ENCODE measurements at regions not wholly inside any gene's neighbourhood (a gene's known extent, or its start where the extent isn't known, plus 50 kb on each side); places are given as distances from the start of the nearest gene placed in this dataset.

DNA sequence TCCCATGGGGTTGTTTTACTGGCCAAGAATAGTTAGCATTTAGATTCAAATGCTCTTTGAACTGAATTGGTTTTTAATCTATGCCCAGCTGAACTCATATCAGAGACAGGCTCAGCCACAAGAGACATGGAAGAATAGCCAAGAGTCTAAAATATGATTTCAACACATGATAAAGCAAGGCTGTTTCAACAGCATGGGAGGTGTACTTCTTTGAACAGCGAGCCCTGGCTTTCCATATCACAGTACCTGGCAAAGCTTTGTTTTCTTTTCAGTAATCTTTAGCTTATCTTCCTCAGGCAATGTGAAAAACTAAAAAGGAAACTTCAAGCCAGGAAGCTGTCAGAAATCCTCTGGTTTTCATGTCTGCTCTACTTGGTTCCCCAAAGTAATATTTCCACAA, 413.6 kb upstream of the ADAMTS9 start:
- intact Hi-C loops (cut with DNase I), result no loop called here
- H3K36me3 ChIP-seq (ENCODE audit: control insufficient read depth in 1 of 2, insufficient read depth in 2 of 2, low read length in 1 of 2), result no peaks in the 10 kb centered on the region
- no peak for ATAC-seq (ENCODE audit: low FRiP score)

GRCh38 chr3:65098400-65098799, 410.6 kb upstream of the ADAMTS9 start:
- Histone ChIP-seq H3K27ac (ENCODE audit: low read depth in 1 of 2, low read length in 2 of 2) (no peak overlapping the region), H3K4me3 (ENCODE audit: low read length in 2 of 2) (no peak overlapping the region), H3K4me1 (ENCODE audit: control insufficient read depth in 1 of 2, insufficient read depth in 2 of 2, low read length in 2 of 2) (no peaks in the 10 kb centered on the region), H3K9me3 (ENCODE audit: control insufficient read depth, low read length) (no peaks in the 10 kb centered on the region), H3K36me3 (ENCODE audit: control insufficient read depth in 1 of 2, insufficient read depth in 2 of 2, low read length in 1 of 2) (no peaks in the 10 kb centered on the region), H3K27me3 (ENCODE audit: control insufficient read depth in 1 of 2, insufficient read depth in 2 of 2, low read length in 1 of 2) (no peaks in the 10 kb centered on the region)
- DNase-seq (no peak), ATAC-seq (ENCODE audit: low FRiP score) (no peak)
- intact Hi-C loops (cut with DNase I), result no loop called here
- WGBS, 2 donors, result 93% methylated on average over 5 of the region's 5 CpGs

More for the DNA sequence above, 413.6 kb upstream of the ADAMTS9 start:
- no peak for DNase-seq
- Histone ChIP-seq H3K9me3 (ENCODE audit: control insufficient read depth, low read length) (no peaks in the 10 kb centered on the region), H3K27ac (ENCODE audit: low read depth in 1 of 2, low read length in 2 of 2) (no peak overlapping the region), H3K27me3 (ENCODE audit: control insufficient read depth in 1 of 2, insufficient read depth in 2 of 2, low read length in 1 of 2) (peaks cover 0 to 3% of the 10 kb centered on the region in 2 donors), H3K4me1 (ENCODE audit: control insufficient read depth in 1 of 2, insufficient read depth in 2 of 2, low read length in 2 of 2) (no peaks in the 10 kb centered on the region), H3K4me3 (ENCODE audit: low read length in 2 of 2) (no peak overlapping the region)
- WGBS, 2 donors, result 6 to 12% methylated on average over 1 of the region's 1 CpG

DNA sequence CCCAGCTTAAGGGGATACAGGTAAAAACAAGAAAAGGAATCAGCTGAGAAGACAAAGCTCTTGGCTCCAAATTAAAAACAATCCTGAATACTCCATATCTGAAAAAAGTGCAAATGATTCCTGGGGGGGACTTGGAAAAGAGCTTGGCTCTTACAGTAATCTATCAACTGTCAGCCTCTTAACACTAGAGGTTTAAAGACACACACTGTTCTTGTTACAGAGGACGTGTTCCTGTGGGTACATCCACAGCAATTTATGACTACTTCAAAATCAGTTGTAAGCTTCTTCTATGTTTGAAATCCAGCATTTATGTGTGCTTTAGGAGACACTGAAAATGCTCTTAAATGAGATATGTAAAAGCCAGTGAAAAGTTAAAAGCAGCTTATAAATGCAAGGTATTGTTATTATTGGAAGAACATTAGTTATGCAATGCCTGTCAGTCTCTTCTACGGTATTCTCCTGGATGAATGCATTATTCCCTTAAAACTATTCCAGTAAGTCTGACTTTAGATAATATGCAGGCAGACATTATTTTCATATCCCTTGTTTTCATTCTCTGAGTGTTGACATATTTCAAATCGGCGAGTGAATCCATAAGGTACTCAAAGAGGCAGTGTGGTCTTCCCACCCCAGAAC, 408.4 kb upstream of the ADAMTS9 start:
- H3K9me3 ChIP-seq (ENCODE audit: control insufficient read depth, low read length), result no peaks in the 10 kb centered on the region
- no peak overlapping the region for H3K27ac ChIP-seq (ENCODE audit: low read depth in 1 of 2, low read length in 2 of 2)
- no peaks in the 10 kb centered on the region for H3K4me1 ChIP-seq (ENCODE audit: control insufficient read depth in 1 of 2, insufficient read depth in 2 of 2, low read length in 2 of 2)
- intact Hi-C loops (cut with DNase I), result no loop called here
- DNase-seq (no peak), ATAC-seq (ENCODE audit: low FRiP score) (no peak)
- H3K4me3 ChIP-seq (ENCODE audit: low read length in 2 of 2), result no peak overlapping the region
- H3K27me3 ChIP-seq (ENCODE audit: control insufficient read depth in 1 of 2, insufficient read depth in 2 of 2, low read length in 1 of 2), result no peaks in the 10 kb centered on the region
- 37 to 54% methylated on average over 4 of the region's 4 CpGs for WGBS, 2 donors
- H3K36me3 ChIP-seq (ENCODE audit: control insufficient read depth in 1 of 2, insufficient read depth in 2 of 2, low read length in 1 of 2), result no peaks in the 10 kb centered on the region

GRCh38 chr3:65094723-65095122, 406.9 kb upstream of the ADAMTS9 start:
- H3K4me3 ChIP-seq (ENCODE audit: low read length in 2 of 2), result no peak overlapping the region
- ATAC-seq (ENCODE audit: low FRiP score), result no peak
- intact Hi-C loops (cut with DNase I), result no loop called here
- no peaks in the 10 kb centered on the region for H3K4me1 ChIP-seq (ENCODE audit: control insufficient read depth in 1 of 2, insufficient read depth in 2 of 2, low read length in 2 of 2)
- H3K36me3 ChIP-seq (ENCODE audit: control insufficient read depth in 1 of 2, insufficient read depth in 2 of 2, low read length in 1 of 2), result no peaks in the 10 kb centered on the region
- no peak overlapping the region for H3K27ac ChIP-seq (ENCODE audit: low read depth in 1 of 2, low read length in 2 of 2)
- H3K9me3 ChIP-seq (ENCODE audit: control insufficient read depth, low read length), result no peaks in the 10 kb centered on the region
- no peaks in the 10 kb centered on the region for H3K27me3 ChIP-seq (ENCODE audit: control insufficient read depth in 1 of 2, insufficient read depth in 2 of 2, low read length in 1 of 2)
- no peak for DNase-seq

- 90 to 91% methylated on average over 3 of the region's 3 CpGs for WGBS, 2 donors
- Histone ChIP-seq H3K9me3 (ENCODE audit: control insufficient read depth, low read length) (no peaks in the 10 kb centered on the region), H3K36me3 (ENCODE audit: control insufficient read depth in 1 of 2, insufficient read depth in 2 of 2, low read length in 1 of 2) (no peaks in the 10 kb centered on the region), H3K27ac (ENCODE audit: low read depth in 1 of 2, low read length in 2 of 2) (no peak overlapping the region), H3K4me3 (ENCODE audit: low read length in 2 of 2) (no peak overlapping the region), H3K4me1 (ENCODE audit: control insufficient read depth in 1 of 2, insufficient read depth in 2 of 2, low read length in 2 of 2) (no peaks in the 10 kb centered on the region), H3K27me3 (ENCODE audit: control insufficient read depth in 1 of 2, insufficient read depth in 2 of 2, low read length in 1 of 2) (no peaks in the 10 kb centered on the region)
- intact Hi-C loops (cut with DNase I), result no loop called here
- DNase-seq, result no peak
- ATAC-seq (ENCODE audit: low FRiP score), result no peak
Observed at GRCh38 chr3:65093641-65094040, 405.8 kb upstream of the ADAMTS9 start.

GRCh38 chr3:65091565-65091964, 403.8 kb upstream of the ADAMTS9 start:
- H3K27ac ChIP-seq (ENCODE audit: low read depth in 1 of 2, low read length in 2 of 2), result no peak overlapping the region
- intact Hi-C loops (cut with DNase I), result no loop called here
- no peak for ATAC-seq (ENCODE audit: low FRiP score)

GRCh38 chr3:65083240-65083639, 395.4 kb upstream of the ADAMTS9 start:
- intact Hi-C loops (cut with DNase I), result no loop called here
- H3K27me3 ChIP-seq (ENCODE audit: control insufficient read depth in 1 of 2, insufficient read depth in 2 of 2, low read length in 1 of 2), result no peaks in the 10 kb centered on the region
- no peak overlapping the region for H3K4me3 ChIP-seq (ENCODE audit: low read length in 2 of 2)
- no peaks in the 10 kb centered on the region for H3K36me3 ChIP-seq (ENCODE audit: control insufficient read depth in 1 of 2, insufficient read depth in 2 of 2, low read length in 1 of 2)
- no peaks in the 10 kb centered on the region for H3K9me3 ChIP-seq (ENCODE audit: control insufficient read depth, low read length)
- DNase-seq, result no peak
- H3K27ac ChIP-seq (ENCODE audit: low read depth in 1 of 2, low read length in 2 of 2), result no peak overlapping the region
- no peak for ATAC-seq (ENCODE audit: low FRiP score)
- 45 to 46% methylated on average over 4 of the region's 4 CpGs for WGBS, 2 donors
- no peaks in the 10 kb centered on the region for H3K4me1 ChIP-seq (ENCODE audit: control insufficient read depth in 1 of 2, insufficient read depth in 2 of 2, low read length in 2 of 2)

More at GRCh38 chr3:65091565-65091964, 403.8 kb upstream of the ADAMTS9 start:
- no peak for DNase-seq
- Histone ChIP-seq H3K36me3 (ENCODE audit: control insufficient read depth in 1 of 2, insufficient read depth in 2 of 2, low read length in 1 of 2) (no peaks in the 10 kb centered on the region), H3K9me3 (ENCODE audit: control insufficient read depth, low read length) (no peaks in the 10 kb centered on the region), H3K4me1 (ENCODE audit: control insufficient read depth in 1 of 2, insufficient read depth in 2 of 2, low read length in 2 of 2) (no peaks in the 10 kb centered on the region), H3K27me3 (ENCODE audit: control insufficient read depth in 1 of 2, insufficient read depth in 2 of 2, low read length in 1 of 2) (no peaks in the 10 kb centered on the region), H3K4me3 (ENCODE audit: low read length in 2 of 2) (no peak overlapping the region)
- WGBS, 2 donors, result 83 to 88% methylated on average over 3 of the region's 3 CpGs

DNA sequence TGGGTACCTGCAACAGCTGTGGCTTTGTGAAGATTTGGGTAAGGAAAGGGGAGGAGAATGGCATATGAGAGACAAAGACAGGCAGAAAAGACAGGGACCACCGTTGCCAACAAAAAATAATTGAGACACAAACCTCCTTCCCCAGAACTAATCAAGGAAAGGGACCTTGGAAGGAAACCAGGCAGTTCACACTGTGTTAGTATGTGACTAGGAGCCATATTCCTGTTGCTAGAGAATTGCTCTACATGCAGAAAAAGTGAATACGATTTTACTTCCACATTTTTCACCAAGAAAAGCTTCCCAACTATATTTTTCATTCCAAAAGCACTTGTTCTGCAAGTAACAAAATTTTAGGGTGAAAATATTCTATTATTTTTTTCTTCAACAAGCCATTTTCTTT, 393.7 kb upstream of the ADAMTS9 start:
- Histone ChIP-seq H3K4me1 (ENCODE audit: control insufficient read depth in 1 of 2, insufficient read depth in 2 of 2, low read length in 2 of 2) (no peaks in the 10 kb centered on the region), H3K4me3 (ENCODE audit: low read length in 2 of 2) (no peak overlapping the region), H3K36me3 (ENCODE audit: control insufficient read depth in 1 of 2, insufficient read depth in 2 of 2, low read length in 1 of 2) (no peaks in the 10 kb centered on the region), H3K9me3 (ENCODE audit: control insufficient read depth, low read length) (no peaks in the 10 kb centered on the region), H3K27me3 (ENCODE audit: control insufficient read depth in 1 of 2, insufficient read depth in 2 of 2, low read length in 1 of 2) (no peaks in the 10 kb centered on the region), H3K27ac (ENCODE audit: low read depth in 1 of 2, low read length in 2 of 2) (no peak overlapping the region)
- DNase-seq, result no peak
- WGBS, 2 donors, result 36% methylated on average over 2 of the region's 2 CpGs
- intact Hi-C loops (cut with DNase I), result no loop called here
- no peak for ATAC-seq (ENCODE audit: low FRiP score)

DNA sequence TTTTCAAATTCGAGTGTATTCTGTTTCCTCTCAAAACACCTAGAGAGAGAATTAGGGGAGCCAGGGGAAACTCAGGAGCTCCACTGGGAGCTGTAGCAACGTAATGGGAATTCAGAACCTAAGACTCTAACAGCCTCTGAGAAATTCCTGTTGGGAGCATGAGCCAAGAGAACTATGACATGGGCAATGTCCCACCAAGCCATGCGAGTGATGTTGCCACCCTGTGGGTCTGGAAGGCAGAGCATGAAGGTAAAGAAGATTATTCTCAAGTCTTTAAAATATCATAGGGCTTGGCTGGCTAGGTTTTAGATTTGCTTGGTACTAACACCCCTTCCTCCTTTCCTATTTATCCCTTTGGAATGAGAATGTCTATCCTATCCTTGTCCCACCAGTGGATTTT, 392.6 kb upstream of the ADAMTS9 start:
- 47 to 49% methylated on average over 3 of the region's 3 CpGs for WGBS, 2 donors
- DNase-seq (no peak), ATAC-seq (ENCODE audit: low FRiP score) (no peak)
- no peaks in the 10 kb centered on the region for H3K9me3 ChIP-seq (ENCODE audit: control insufficient read depth, low read length)
- intact Hi-C loops (cut with DNase I), result no loop called here
- H3K36me3 ChIP-seq (ENCODE audit: control insufficient read depth in 1 of 2, insufficient read depth in 2 of 2, low read length in 1 of 2), result no peaks in the 10 kb centered on the region
- H3K27me3 ChIP-seq (ENCODE audit: control insufficient read depth in 1 of 2, insufficient read depth in 2 of 2, low read length in 1 of 2), result no peaks in the 10 kb centered on the region
- H3K4me1 ChIP-seq (ENCODE audit: control insufficient read depth in 1 of 2, insufficient read depth in 2 of 2, low read length in 2 of 2), result no peaks in the 10 kb centered on the region
- H3K4me3 ChIP-seq (ENCODE audit: low read length in 2 of 2), result no peak overlapping the region
- no peak overlapping the region for H3K27ac ChIP-seq (ENCODE audit: low read depth in 1 of 2, low read length in 2 of 2)
